RWPE2 (cell line): ENCODE measurements at regions not wholly inside any gene's neighbourhood (a gene's known extent, or its start where the extent isn't known, plus 50 kb on each side); places are given as distances from the start of the nearest gene placed in this dataset.

Experiments
- ATAC-seq: fragments of 200-7000 bp; cut with Tn5 transposase; 3 replicates; pipeline ENCODE4 v1.9.1; 2021; ENCODE audit warnings: low read depth
- DNase-seq: peaks from one replicate; pipeline ENCODE4 v3.0.0-alpha.2; 2020; ENCODE audit warnings: low spot score
- H3K27ac ChIP-seq: fragments of 450-650 bp; 2 replicates; pipeline ENCODE4 v1.5.1; 2017; ENCODE audit warnings: mild to moderate bottlenecking; ENCODE audit not compliant: poor library complexity, severe bottlenecking
- H3K27me3 ChIP-seq: fragments of 250-450 bp; sonication (Bioruptor Pico); 2 replicates; pipeline ENCODE4 v1.5.1; 2021; ENCODE audit warnings: mild to moderate bottlenecking, moderate library complexity; ENCODE audit not compliant: insufficient read depth, poor library complexity, severe bottlenecking
- H3K36me3 ChIP-seq: fragments of 250-450 bp; sonication (Bioruptor Pico); 2 replicates; pipeline ENCODE4 v1.5.1; 2020; ENCODE audit warnings: low read depth, mild to moderate bottlenecking, moderate library complexity
- H3K4me1 ChIP-seq: fragments of 250-450 bp; sonication (Bioruptor Pico); 2 replicates; pipeline ENCODE4 v1.5.1; 2021; ENCODE audit warnings: mild to moderate bottlenecking, moderate library complexity; ENCODE audit not compliant: insufficient read depth, poor library complexity, severe bottlenecking
- H3K4me3 ChIP-seq: fragments of 250-450 bp; sonication (Bioruptor Pico); 2 replicates; pipeline ENCODE4 v1.5.1; 2021; ENCODE audit warnings: mild to moderate bottlenecking, moderate library complexity; ENCODE audit not compliant: severe bottlenecking
- H3K9me3 ChIP-seq: fragments of 250-450 bp; sonication (Bioruptor Pico); 2 replicates; pipeline ENCODE4 v1.5.1; 2021; ENCODE audit warnings: mild to moderate bottlenecking, moderate library complexity; ENCODE audit not compliant: severe bottlenecking
- TF ChIP-seq, protein P1 (sequence below): fragments of 450-650 bp; IDR thresholded peaks from one replicate; pipeline ENCODE4 v1.5.1; 2017; ENCODE audit warnings: mild to moderate bottlenecking, moderate library complexity; ENCODE audit not compliant: poor library complexity, severe bottlenecking

GRCh38 chr1:80919426-80919825 is 881.3 kb upstream of the ADGRL2 start:
- TF ChIP-seq, protein P1, sequence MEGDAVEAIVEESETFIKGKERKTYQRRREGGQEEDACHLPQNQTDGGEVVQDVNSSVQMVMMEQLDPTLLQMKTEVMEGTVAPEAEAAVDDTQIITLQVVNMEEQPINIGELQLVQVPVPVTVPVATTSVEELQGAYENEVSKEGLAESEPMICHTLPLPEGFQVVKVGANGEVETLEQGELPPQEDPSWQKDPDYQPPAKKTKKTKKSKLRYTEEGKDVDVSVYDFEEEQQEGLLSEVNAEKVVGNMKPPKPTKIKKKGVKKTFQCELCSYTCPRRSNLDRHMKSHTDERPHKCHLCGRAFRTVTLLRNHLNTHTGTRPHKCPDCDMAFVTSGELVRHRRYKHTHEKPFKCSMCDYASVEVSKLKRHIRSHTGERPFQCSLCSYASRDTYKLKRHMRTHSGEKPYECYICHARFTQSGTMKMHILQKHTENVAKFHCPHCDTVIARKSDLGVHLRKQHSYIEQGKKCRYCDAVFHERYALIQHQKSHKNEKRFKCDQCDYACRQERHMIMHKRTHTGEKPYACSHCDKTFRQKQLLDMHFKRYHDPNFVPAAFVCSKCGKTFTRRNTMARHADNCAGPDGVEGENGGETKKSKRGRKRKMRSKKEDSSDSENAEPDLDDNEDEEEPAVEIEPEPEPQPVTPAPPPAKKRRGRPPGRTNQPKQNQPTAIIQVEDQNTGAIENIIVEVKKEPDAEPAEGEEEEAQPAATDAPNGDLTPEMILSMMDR = no peak
- DNase-seq = no peak
- Histone ChIP-seq H3K4me3 (no peak overlapping the region), H3K36me3 (no peaks in the 10 kb centered on the region), H3K27ac (no peak overlapping the region), H3K27me3 (no peaks in the 10 kb centered on the region), H3K9me3 (no peaks in the 10 kb centered on the region), H3K4me1 (no peaks in the 10 kb centered on the region)
- ATAC-seq = no peak

DNA sequence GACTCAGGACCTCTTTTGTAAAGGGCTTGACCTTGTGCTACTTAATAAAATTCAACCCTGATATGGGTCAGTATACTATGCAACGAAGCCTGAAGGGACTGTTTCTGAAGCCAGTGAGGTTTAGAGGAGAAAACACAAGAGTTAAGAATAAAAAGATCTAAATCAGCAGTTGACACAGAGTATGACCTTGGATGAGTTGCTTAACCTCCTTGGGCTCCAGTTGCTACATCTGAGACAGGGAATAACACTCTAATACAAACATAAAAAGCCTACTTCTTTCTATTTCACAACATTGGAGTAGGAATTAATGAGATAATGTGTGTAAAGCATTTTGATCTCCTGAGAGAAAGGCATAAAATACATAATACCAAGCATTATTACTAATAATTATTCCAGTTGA is 882.4 kb upstream of the ADGRL2 start:
- Histone ChIP-seq H3K9me3 (no peaks in the 10 kb centered on the region), H3K27me3 (no peaks in the 10 kb centered on the region), H3K36me3 (no peaks in the 10 kb centered on the region), H3K4me3 (no peak overlapping the region), H3K27ac (no peak overlapping the region), H3K4me1 (no peaks in the 10 kb centered on the region)
- ATAC-seq (no peak), DNase-seq (no peak)
- TF ChIP-seq, protein P1 = no peak

- TF ChIP-seq, protein P1 = no peak
- no peak overlapping the region for H3K27ac ChIP-seq
- DNase-seq = no peak
- no peaks in the 10 kb centered on the region for H3K27me3 ChIP-seq
- no peak overlapping the region for H3K4me3 ChIP-seq
- no peak for ATAC-seq
- H3K36me3 ChIP-seq = no peaks in the 10 kb centered on the region
- no peaks in the 10 kb centered on the region for H3K4me1 ChIP-seq
- H3K9me3 ChIP-seq = no peaks in the 10 kb centered on the region
Measured at GRCh38 chr1:80917826-80918225, 882.9 kb upstream of the ADGRL2 start.

- no peaks in the 10 kb centered on the region for H3K4me1 ChIP-seq
- no peak overlapping the region for H3K27ac ChIP-seq
- DNase-seq = no peak
- no peak for ATAC-seq
- no peaks in the 10 kb centered on the region for H3K27me3 ChIP-seq
- H3K36me3 ChIP-seq = no peaks in the 10 kb centered on the region
- H3K4me3 ChIP-seq = no peak overlapping the region
- TF ChIP-seq, protein P1 = no peak
- no peaks in the 10 kb centered on the region for H3K9me3 ChIP-seq
Measured at GRCh38 chr1:80917225-80917624, 883.5 kb upstream of the ADGRL2 start.

GRCh38 chr1:80915491-80915890 is 885.2 kb upstream of the ADGRL2 start:
- DNase-seq (no peak), ATAC-seq (no peak)
- no peaks in the 10 kb centered on the region for H3K36me3 ChIP-seq
- H3K27ac ChIP-seq = no peak overlapping the region
- no peaks in the 10 kb centered on the region for H3K9me3 ChIP-seq
- no peaks in the 10 kb centered on the region for H3K27me3 ChIP-seq
- TF ChIP-seq, protein P1 = no peak
- H3K4me1 ChIP-seq = no peaks in the 10 kb centered on the region
- H3K4me3 ChIP-seq = no peak overlapping the region
